Caco-2 (cell line): ENCODE measurements at regions not wholly inside any gene's neighbourhood (a gene's known extent, or its start where the extent isn't known, plus 50 kb on each side); places are given as distances from the start of the nearest gene placed in this dataset.

ENCODE experiments used
- BruUV-seq: library from RNA; stranded (reverse); fragments of 400-500 nt; replicated peaks from 2 replicates; lab custom pipeline; 2021; lab: Mats Ljungman, UMichigan
- CTCF ChIA-PET: fragments of 300-600 bp; sonication (Branson Sonifier 250); formaldehyde crosslinking; loops from one replicate; lab custom pipeline; 2022; ENCODE audit warnings: antibody characterized with exemption; lab: Charles Lee
- POLR2A ChIA-PET: fragments of 300-600 bp; sonication (Branson Sonifier 250); formaldehyde crosslinking; loops from one replicate; lab custom pipeline; 2022; ENCODE audit warnings: antibody characterized with exemption; lab: Charles Lee
- DNase-seq, 2 experiments: peaks; one replicate each; pipeline versions ENCODE4 v3.0.0 to v3.0.0-alpha.2; 2020 to 2022
- H3K27me3 ChIP-seq: replicated peaks from 2 replicates; pipeline ENCODE4 v1.6.0; 2011; ENCODE audit warnings: low read length; ENCODE audit not compliant: control insufficient read depth, insufficient read depth
- H3K36me3 ChIP-seq: 2 replicates; pipeline ENCODE4 v1.5.1; 2011; ENCODE audit warnings: low read length; ENCODE audit not compliant: control insufficient read depth, insufficient read depth
- H3K4me1 ChIP-seq: fragments of 250-450 bp; sonication (Bioruptor Pico); 2 replicates; pipeline ENCODE4 v1.5.1; 2020; ENCODE audit warnings: mild to moderate bottlenecking
- H3K4me3 ChIP-seq: 2 replicates; pipeline ENCODE4 v1.5.1; 2011; ENCODE audit warnings: low read depth, mild to moderate bottlenecking, control low read depth, low read length
- H3K9me3 ChIP-seq: fragments of 250-450 bp; sonication (Bioruptor Pico); 2 replicates; pipeline ENCODE4 v1.5.1; 2020; ENCODE audit warnings: mild to moderate bottlenecking, moderate library complexity
- H3K27ac Mint-ChIP-seq: one replicate; pipeline ENCODE4 v1.8.0; 2022; ENCODE audit warnings: mixed read lengths; ENCODE audit not compliant: unreplicated experiment
- H3K27me3 Mint-ChIP-seq: one replicate; pipeline ENCODE4 v1.8.0; 2022; ENCODE audit warnings: mixed read lengths; ENCODE audit not compliant: insufficient read depth, unreplicated experiment
- H3K36me3 Mint-ChIP-seq: one replicate; pipeline ENCODE4 v1.8.0; 2022; ENCODE audit warnings: mild to moderate bottlenecking, mixed read lengths; ENCODE audit not compliant: insufficient read depth, unreplicated experiment
- H3K4me1 Mint-ChIP-seq: one replicate; pipeline ENCODE4 v1.8.0; 2022; ENCODE audit warnings: low read depth, mixed read lengths; ENCODE audit not compliant: unreplicated experiment
- H3K4me3 Mint-ChIP-seq: one replicate; pipeline ENCODE4 v1.8.0; 2022; ENCODE audit warnings: mild to moderate bottlenecking, moderate library complexity, mixed read lengths; ENCODE audit not compliant: unreplicated experiment
- H3K9me3 Mint-ChIP-seq: one replicate; pipeline ENCODE4 v1.8.0; 2022; ENCODE audit warnings: mixed read lengths; ENCODE audit not compliant: unreplicated experiment
- intact Hi-C: fragments of 100-400 bp; cut with micrococcal nuclease; formaldehyde crosslinking; loops from one replicate; pipeline ENCODE4 v1.10.0; 2022; ENCODE audit not compliant: unreplicated experiment
- TF ChIP-seq, protein P1 (sequence below), 2 experiments: fragments of 200-600 bp in 1 of 2; IDR thresholded peaks; 1 replicate in 1 of 2; 2 replicates in 1 of 2; pipeline versions ENCODE4 v1.5.1 to v1.8.0; 2011 to 2022; ENCODE audit warnings: antibody characterized with exemption in 1 of 2, control low read depth in 1 of 2, inconsistent platforms in 1 of 2, low read depth in 1 of 2, low read length in 1 of 2, mild to moderate bottlenecking in 1 of 2, moderate library complexity in 1 of 2; ENCODE audit not compliant: insufficient read depth in 1 of 2, severe bottlenecking in 1 of 2, unreplicated experiment in 1 of 2

DNA sequence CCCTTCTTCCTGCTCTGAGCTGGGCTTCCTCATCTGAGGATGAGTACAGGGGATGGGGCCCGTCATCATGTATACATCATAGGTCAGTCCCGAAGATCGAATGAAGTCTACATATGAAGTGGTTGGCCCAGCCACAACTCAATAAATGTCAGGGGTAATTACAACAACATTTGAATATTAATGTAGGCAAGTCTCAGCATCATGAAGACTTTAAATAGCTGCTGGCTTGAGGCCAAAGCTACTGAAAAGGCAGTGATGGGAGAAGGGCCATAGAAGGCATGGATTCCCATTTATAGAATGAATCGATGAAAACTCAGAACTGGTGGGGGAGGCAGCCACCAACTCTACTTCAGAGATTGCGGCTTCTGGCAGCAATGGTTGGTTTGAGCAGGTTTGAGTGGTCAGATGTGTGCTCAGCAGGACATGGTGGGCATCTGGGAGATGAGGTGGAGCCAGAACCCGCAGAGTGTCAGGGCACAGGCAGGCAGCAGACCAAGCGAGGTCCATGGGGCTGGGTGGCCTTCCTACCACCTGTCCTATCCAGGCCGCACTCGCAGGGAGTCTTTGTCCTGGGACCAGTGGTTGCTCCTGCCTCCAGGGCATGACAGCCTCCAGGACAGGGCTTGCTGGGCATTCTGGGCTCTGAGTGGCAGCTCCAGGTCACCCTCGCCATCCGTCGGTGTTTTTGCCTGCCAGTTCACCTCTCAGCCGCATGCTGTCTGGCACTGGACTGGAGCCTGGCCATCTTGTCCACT is 919.1 kb downstream of the TBC1D22A start:
- TF ChIP-seq, protein P1, sequence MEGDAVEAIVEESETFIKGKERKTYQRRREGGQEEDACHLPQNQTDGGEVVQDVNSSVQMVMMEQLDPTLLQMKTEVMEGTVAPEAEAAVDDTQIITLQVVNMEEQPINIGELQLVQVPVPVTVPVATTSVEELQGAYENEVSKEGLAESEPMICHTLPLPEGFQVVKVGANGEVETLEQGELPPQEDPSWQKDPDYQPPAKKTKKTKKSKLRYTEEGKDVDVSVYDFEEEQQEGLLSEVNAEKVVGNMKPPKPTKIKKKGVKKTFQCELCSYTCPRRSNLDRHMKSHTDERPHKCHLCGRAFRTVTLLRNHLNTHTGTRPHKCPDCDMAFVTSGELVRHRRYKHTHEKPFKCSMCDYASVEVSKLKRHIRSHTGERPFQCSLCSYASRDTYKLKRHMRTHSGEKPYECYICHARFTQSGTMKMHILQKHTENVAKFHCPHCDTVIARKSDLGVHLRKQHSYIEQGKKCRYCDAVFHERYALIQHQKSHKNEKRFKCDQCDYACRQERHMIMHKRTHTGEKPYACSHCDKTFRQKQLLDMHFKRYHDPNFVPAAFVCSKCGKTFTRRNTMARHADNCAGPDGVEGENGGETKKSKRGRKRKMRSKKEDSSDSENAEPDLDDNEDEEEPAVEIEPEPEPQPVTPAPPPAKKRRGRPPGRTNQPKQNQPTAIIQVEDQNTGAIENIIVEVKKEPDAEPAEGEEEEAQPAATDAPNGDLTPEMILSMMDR (IDR thresholded peaks at IDR 0.05; ENCODE audit: insufficient read depth in 1 of 2, low read depth in 1 of 2, low read length in 1 of 2, severe bottlenecking in 1 of 2, unreplicated experiment in 1 of 2): no peak
- ChIA-PET CTCF (no interaction called here), POLR2A (no interaction called here)
- Mint-ChIP-seq H3K36me3 (peaks cover 8% of the 10 kb centered on the region), H3K27me3 (no peaks in the 10 kb centered on the region), H3K9me3 (peaks cover 10% of the 10 kb centered on the region), H3K4me3 (no peak overlapping the region), H3K4me1 (no peaks in the 10 kb centered on the region), H3K27ac (no peak overlapping the region)
- Histone ChIP-seq H3K4me3 (no peak overlapping the region), H3K4me1 (no peaks in the 10 kb centered on the region), H3K27me3 (no peaks in the 10 kb centered on the region), H3K9me3 (no peaks in the 10 kb centered on the region), H3K36me3 (peaks cover 1% of the 10 kb centered on the region)
- no TSS peak for BruUV-seq
- intact Hi-C loops: no loop called here
- no peak for DNase-seq

DNA sequence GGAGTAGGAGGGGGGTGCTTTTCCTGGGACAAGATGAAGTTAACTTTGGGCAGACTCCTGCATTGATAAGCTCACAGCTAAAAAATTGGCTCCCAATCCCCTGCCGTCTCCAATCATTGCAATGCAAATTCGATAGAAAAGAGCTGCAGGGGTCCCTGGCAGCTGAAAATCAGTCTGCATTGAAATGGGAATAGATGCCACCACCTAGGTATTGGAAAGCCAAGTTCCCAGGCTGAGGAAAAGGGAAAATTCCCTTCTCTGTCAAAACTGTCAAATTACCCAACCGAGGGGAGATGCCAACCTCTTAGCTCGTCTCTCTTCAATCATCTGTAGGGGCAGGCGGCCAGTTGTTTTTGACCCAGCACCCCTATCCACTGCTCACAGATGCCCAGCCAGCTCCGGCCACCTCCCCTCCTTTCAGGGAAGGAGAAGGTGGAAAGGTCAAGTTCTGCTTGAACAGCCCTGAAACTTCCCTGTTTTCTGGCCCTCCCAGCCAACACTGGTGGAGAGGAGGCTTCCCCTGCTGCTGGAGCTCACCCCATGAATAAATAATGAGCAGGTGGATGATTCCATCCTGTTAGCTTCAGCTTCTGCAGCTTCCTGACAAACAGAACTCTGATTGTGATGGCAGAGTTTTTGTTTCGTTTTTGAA is 916.3 kb downstream of the TBC1D22A start:
- no peak overlapping the region for H3K4me3 Mint-ChIP-seq
- H3K4me3 ChIP-seq: no peak overlapping the region
- H3K27ac Mint-ChIP-seq: no peak overlapping the region
- intact Hi-C loops: no loop called here
- no peaks in the 10 kb centered on the region for H3K4me1 ChIP-seq
- peaks cover 10% of the 10 kb centered on the region for H3K9me3 Mint-ChIP-seq
- BruUV-seq: no TSS peak
- DNase-seq: no peak
- no peaks in the 10 kb centered on the region for H3K36me3 ChIP-seq
- no peaks in the 10 kb centered on the region for H3K4me1 Mint-ChIP-seq
- H3K36me3 Mint-ChIP-seq: no peaks in the 10 kb centered on the region
- TF ChIP-seq, protein P1 (IDR thresholded peaks at IDR 0.05; ENCODE audit: insufficient read depth in 1 of 2, low read depth in 1 of 2, low read length in 1 of 2, severe bottlenecking in 1 of 2, unreplicated experiment in 1 of 2): no peak
- CTCF ChIA-PET: no interaction called here
- POLR2A ChIA-PET: no interaction called here
- H3K27me3 Mint-ChIP-seq: no peaks in the 10 kb centered on the region
- H3K9me3 ChIP-seq: no peaks in the 10 kb centered on the region
- no peaks in the 10 kb centered on the region for H3K27me3 ChIP-seq

DNA sequence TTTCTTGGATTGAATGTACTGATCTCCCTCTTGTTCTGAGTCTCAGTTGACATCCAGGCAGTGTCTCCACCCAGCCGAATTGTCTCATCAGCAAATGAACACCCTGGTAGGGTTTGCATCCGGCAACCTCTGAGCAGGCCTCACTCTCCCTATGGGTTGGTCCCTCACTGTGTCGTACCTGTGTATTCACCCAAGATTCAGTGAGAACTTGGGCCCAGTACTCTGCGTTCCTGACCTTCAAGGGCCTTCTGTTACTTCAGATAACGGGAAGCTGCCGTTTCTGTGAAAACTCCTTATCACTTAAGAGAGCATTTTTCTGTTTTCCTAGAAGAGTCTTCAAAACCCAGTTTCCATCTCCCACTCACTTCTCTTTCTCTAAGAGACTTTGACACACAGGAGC is 915.6 kb downstream of the TBC1D22A start:
- no peaks in the 10 kb centered on the region for H3K27me3 ChIP-seq
- H3K4me1 ChIP-seq: no peaks in the 10 kb centered on the region
- intact Hi-C loops: no loop called here
- Mint-ChIP-seq H3K36me3 (no peaks in the 10 kb centered on the region), H3K27ac (no peak overlapping the region), H3K4me1 (no peaks in the 10 kb centered on the region), H3K27me3 (no peaks in the 10 kb centered on the region), H3K9me3 (peaks cover 10% of the 10 kb centered on the region), H3K4me3 (no peak overlapping the region)
- no peaks in the 10 kb centered on the region for H3K36me3 ChIP-seq
- no peak for DNase-seq
- ChIA-PET POLR2A (no interaction called here), CTCF (no interaction called here)
- H3K9me3 ChIP-seq: no peaks in the 10 kb centered on the region
- TF ChIP-seq, protein P1 (IDR thresholded peaks at IDR 0.05; ENCODE audit: insufficient read depth in 1 of 2, low read depth in 1 of 2, low read length in 1 of 2, severe bottlenecking in 1 of 2, unreplicated experiment in 1 of 2): no peak
- no peak overlapping the region for H3K4me3 ChIP-seq
- BruUV-seq: no TSS peak
